Astrocyte (in vitro differentiated cells and primary cell): ENCODE measurements at regions not wholly inside any gene's neighbourhood (a gene's known extent, or its start where the extent isn't known, plus 50 kb on each side); places are given as distances from the start of the nearest gene placed in this dataset.
"Not testable (repeated sequence)": the region's sequence is repeated elsewhere in the genome, so short reads cannot be mapped to it uniquely, and the experiment has no call there.

Source experiments
- DNase-seq: peaks from one replicate; pipeline ENCODE4 v3.0.0-alpha.2; 2010; ENCODE audit warnings: low read depth
- FAIRE-seq: peaks from 2 replicates; lab custom pipeline; 2011; peaks lifted over from hg19 to GRCh38; lab: Jason Lieb, UNC
- H2AFZ ChIP-seq: 2 replicates; pipeline ENCODE4 v1.6.0; 2012; ENCODE audit warnings: low read depth, low read length, inconsistent platforms
- H3K27ac ChIP-seq: 2 replicates; pipeline ENCODE4 v1.5.1; 2011; ENCODE audit warnings: low read depth, low read length, inconsistent platforms
- H3K27me3 ChIP-seq: 2 replicates; pipeline ENCODE4 v1.6.0; 2011; ENCODE audit warnings: low read length, inconsistent platforms; ENCODE audit not compliant: insufficient read depth
- H3K36me3 ChIP-seq: 2 replicates; pipeline ENCODE4 v1.5.1; 2011; ENCODE audit warnings: low read length, inconsistent platforms; ENCODE audit not compliant: insufficient read depth
- H3K4me1 ChIP-seq: 2 replicates; pipeline ENCODE4 v1.5.1; 2011; ENCODE audit warnings: low read length, inconsistent platforms; ENCODE audit not compliant: insufficient read depth
- H3K4me2 ChIP-seq: 2 replicates; pipeline ENCODE4 v1.6.0; 2012; ENCODE audit warnings: low read length, inconsistent platforms
- H3K4me3 ChIP-seq: 2 replicates; pipeline ENCODE4 v1.5.1; 2011; ENCODE audit warnings: low read depth, mild to moderate bottlenecking, low read length, inconsistent platforms; ENCODE audit not compliant: insufficient read depth
- H3K79me2 ChIP-seq: 2 replicates; pipeline ENCODE4 v1.6.0; 2012; ENCODE audit warnings: mild to moderate bottlenecking, low read length, inconsistent platforms; ENCODE audit not compliant: insufficient read depth
- H3K9ac ChIP-seq: 2 replicates; pipeline ENCODE4 v1.6.0; 2012; ENCODE audit warnings: mild to moderate bottlenecking, low read length, inconsistent platforms
- H3K9me3 ChIP-seq: 2 replicates; pipeline ENCODE4 v1.5.1; 2012; ENCODE audit warnings: low read depth, mild to moderate bottlenecking, low read length, inconsistent platforms; ENCODE audit not compliant: insufficient read depth
- H4K20me1 ChIP-seq: 2 replicates; pipeline ENCODE4 v1.6.0; 2012; ENCODE audit warnings: low read length, inconsistent platforms; ENCODE audit not compliant: insufficient read depth
- H3K27ac Mint-ChIP-seq: one replicate; pipeline ENCODE4 v1.8.0; 2021; ENCODE audit warnings: mild to moderate bottlenecking, mixed read lengths; ENCODE audit not compliant: unreplicated experiment
- H3K27me3 Mint-ChIP-seq: one replicate; pipeline ENCODE4 v1.8.0; 2021; ENCODE audit warnings: low read depth, mixed read lengths; ENCODE audit not compliant: unreplicated experiment
- H3K36me3 Mint-ChIP-seq: one replicate; pipeline ENCODE4 v1.8.0; 2021; ENCODE audit warnings: low read depth, mixed read lengths; ENCODE audit not compliant: unreplicated experiment
- H3K4me1 Mint-ChIP-seq: one replicate; pipeline ENCODE4 v1.8.0; 2021; ENCODE audit warnings: low read depth, mixed read lengths; ENCODE audit not compliant: unreplicated experiment
- H3K4me3 Mint-ChIP-seq: one replicate; pipeline ENCODE4 v1.8.0; 2021; ENCODE audit warnings: mild to moderate bottlenecking, moderate library complexity, mixed read lengths; ENCODE audit not compliant: unreplicated experiment
- H3K9me3 Mint-ChIP-seq: one replicate; pipeline ENCODE4 v1.8.0; 2021; ENCODE audit warnings: mild to moderate bottlenecking, mixed read lengths; ENCODE audit not compliant: unreplicated experiment
- CTCF ChIP-seq: IDR thresholded peaks from 2 replicates; pipeline ENCODE4 v1.5.1; 2011; ENCODE audit warnings: low read depth, mild to moderate bottlenecking, inconsistent platforms, low read length, moderate library complexity; ENCODE audit not compliant: insufficient read depth
- EZH2 ChIP-seq: IDR thresholded peaks from 2 replicates; pipeline ENCODE4 v1.6.1; 2012; ENCODE audit warnings: mild to moderate bottlenecking, low read length, inconsistent platforms; ENCODE audit not compliant: insufficient read depth

GRCh38 chr6:130720076-130720715 lies 107.0 kb upstream of the SMLR1 start:
- H3K9me3 Mint-ChIP-seq, result peaks cover 4% of the 10 kb centered on the region
- no peaks in the 10 kb centered on the region for H3K36me3 Mint-ChIP-seq
- no peak overlapping the region for H2AFZ ChIP-seq
- no peak overlapping the region for H3K4me2 ChIP-seq
- H3K36me3 ChIP-seq, result no peaks in the 10 kb centered on the region
- no peaks in the 10 kb centered on the region for H3K9me3 ChIP-seq
- H3K4me1 Mint-ChIP-seq, result no peaks in the 10 kb centered on the region
- no peak overlapping the region for H3K27ac Mint-ChIP-seq
- H3K27me3 Mint-ChIP-seq, result no peaks in the 10 kb centered on the region
- H3K9ac ChIP-seq, result no peak overlapping the region
- H3K4me1 ChIP-seq, result no peaks in the 10 kb centered on the region
- H3K4me3 ChIP-seq, result no peak overlapping the region
- no peaks in the 10 kb centered on the region for H3K79me2 ChIP-seq
- H3K4me3 Mint-ChIP-seq, result no peak overlapping the region
- no peaks in the 10 kb centered on the region for H4K20me1 ChIP-seq
- TF ChIP-seq EZH2 (no peak), CTCF (no peak)
- no peak overlapping the region for H3K27ac ChIP-seq
- no peaks in the 10 kb centered on the region for H3K27me3 ChIP-seq
- DNase-seq, result no peak
- no peak for FAIRE-seq

- no peaks in the 10 kb centered on the region for H3K27me3 Mint-ChIP-seq
- FAIRE-seq (no peak), DNase-seq (no peak)
- no peaks in the 10 kb centered on the region for H3K36me3 Mint-ChIP-seq
- H3K4me1 ChIP-seq, result no peaks in the 10 kb centered on the region
- H3K9ac ChIP-seq, result no peak overlapping the region
- H3K27ac ChIP-seq, result no peak overlapping the region
- no peaks in the 10 kb centered on the region for H3K4me1 Mint-ChIP-seq
- TF ChIP-seq CTCF, result no peak
- no peak for TF ChIP-seq EZH2
- no peaks in the 10 kb centered on the region for H4K20me1 ChIP-seq
- H3K4me2 ChIP-seq, result no peak overlapping the region
- no peaks in the 10 kb centered on the region for H3K36me3 ChIP-seq
- peaks cover 4% of the 10 kb centered on the region for H3K9me3 Mint-ChIP-seq
- H3K79me2 ChIP-seq, result no peaks in the 10 kb centered on the region
- no peaks in the 10 kb centered on the region for H3K9me3 ChIP-seq
- H2AFZ ChIP-seq, result no peak overlapping the region
- H3K4me3 ChIP-seq, result no peak overlapping the region
- H3K4me3 Mint-ChIP-seq, result no peak overlapping the region
- no peaks in the 10 kb centered on the region for H3K27me3 ChIP-seq
- no peak overlapping the region for H3K27ac Mint-ChIP-seq
These were observed 103.1 kb upstream of the SMLR1 start for GRCh38 chr6:130724089-130724488.

- FAIRE-seq (no peak), DNase-seq (no peak)
- no peak overlapping the region for H3K4me3 Mint-ChIP-seq
- Histone ChIP-seq H3K4me2 (no peak overlapping the region), H3K4me1 (no peaks in the 10 kb centered on the region), H3K27ac (no peak overlapping the region), H3K9me3 (no peaks in the 10 kb centered on the region), H3K27me3 (no peaks in the 10 kb centered on the region), H3K79me2 (no peaks in the 10 kb centered on the region), H3K4me3 (no peak overlapping the region), H3K9ac (no peak overlapping the region), H2AFZ (no peak overlapping the region), H4K20me1 (no peaks in the 10 kb centered on the region), H3K36me3 (no peaks in the 10 kb centered on the region)
- no peaks in the 10 kb centered on the region for H3K27me3 Mint-ChIP-seq
- TF ChIP-seq CTCF (no peak), EZH2 (no peak)
- H3K27ac Mint-ChIP-seq, result no peak overlapping the region
- H3K36me3 Mint-ChIP-seq, result no peaks in the 10 kb centered on the region
- peaks cover 4% of the 10 kb centered on the region for H3K9me3 Mint-ChIP-seq
- H3K4me1 Mint-ChIP-seq, result no peaks in the 10 kb centered on the region
These were observed 101.7 kb upstream of the SMLR1 start for GRCh38 chr6:130725551-130725950.

- not testable (repeated sequence) for H4K20me1 ChIP-seq, DNase-seq, H3K9me3 Mint-ChIP-seq, H2AFZ ChIP-seq, H3K27me3 ChIP-seq, H3K27ac ChIP-seq, H3K36me3 ChIP-seq, H3K4me3 ChIP-seq, H3K9me3 ChIP-seq, H3K27ac Mint-ChIP-seq, H3K4me1 Mint-ChIP-seq, H3K4me3 Mint-ChIP-seq, H3K9ac ChIP-seq, H3K4me2 ChIP-seq, H3K36me3 Mint-ChIP-seq, H3K79me2 ChIP-seq, H3K27me3 Mint-ChIP-seq, H3K4me1 ChIP-seq, FAIRE-seq
These were observed 99.1 kb upstream of the SMLR1 start for GRCh38 chr6:130728064-130728463.
